ENCODE measurements at regions not wholly inside any gene's neighbourhood (a gene's known extent, or its start where the extent isn't known, plus 50 kb on each side); places are given as distances from the start of the nearest gene placed in this dataset.

DNA sequence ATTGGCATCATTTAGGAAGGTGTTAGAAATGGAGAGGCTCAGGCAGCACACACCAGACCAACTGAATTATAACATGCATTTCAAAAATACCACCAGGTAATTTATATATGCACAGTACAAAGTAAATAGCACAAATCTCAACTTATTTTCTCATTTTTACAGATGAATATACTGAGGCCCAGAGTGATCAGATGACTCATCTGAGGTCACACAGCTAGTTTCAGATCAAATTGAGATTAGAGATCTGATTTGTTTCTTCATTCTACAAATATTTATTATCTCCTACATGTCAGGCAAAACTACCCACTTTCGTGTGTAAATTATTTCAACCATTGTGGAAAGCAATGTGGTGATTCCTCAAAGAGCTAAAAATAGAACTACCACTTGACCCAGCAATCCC lies 507.1 kb downstream of the TLE4 start:
- no peak for DNase-seq

DNA sequence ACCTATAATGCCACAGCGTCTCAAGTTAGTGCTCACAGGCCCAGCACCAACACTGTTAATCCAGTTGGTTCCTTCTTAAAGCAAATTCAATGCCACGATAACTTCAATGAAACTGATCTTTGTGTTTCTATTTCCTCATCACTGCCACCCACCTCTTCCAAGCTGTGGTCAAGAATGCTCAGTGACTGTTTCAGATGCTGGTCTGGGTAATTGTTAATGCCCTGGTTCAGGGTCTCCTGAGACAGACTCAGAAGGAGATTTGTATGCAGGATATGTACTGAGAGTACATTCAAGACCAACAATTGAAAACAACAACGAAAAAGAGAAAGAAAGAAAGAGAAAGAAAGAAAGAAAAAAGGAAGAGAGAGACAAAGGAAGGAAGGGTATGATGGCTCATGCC lies 505.3 kb downstream of the TLE4 start:
- no peak for DNase-seq

GRCh38 chr9:80076162-80076561 lies 504.4 kb downstream of the TLE4 start:
- DNase-seq: no peak

- no peak for DNase-seq
Observed at GRCh38 chr9:80074439-80074838, 502.7 kb downstream of the TLE4 start.

DNA sequence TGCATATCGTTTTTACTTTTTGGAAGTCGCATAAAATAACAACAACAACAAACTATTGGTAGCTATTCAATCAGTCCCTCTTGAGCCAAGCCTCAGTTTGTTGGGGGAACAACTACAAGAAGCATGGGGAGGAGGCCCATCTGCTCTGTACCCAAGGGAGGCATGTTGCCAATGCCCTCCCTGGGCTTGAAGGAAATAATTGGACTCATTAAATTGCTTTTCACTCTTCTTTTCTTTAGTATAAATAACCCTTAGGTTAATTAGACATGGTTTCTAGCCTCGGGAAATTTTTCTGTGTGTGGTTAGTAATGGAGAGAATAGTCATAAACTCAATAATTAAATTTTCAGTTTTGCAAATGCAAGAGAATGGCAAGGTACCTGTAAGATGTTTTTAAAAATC lies 500.7 kb downstream of the TLE4 start:
- no peak for DNase-seq

DNA sequence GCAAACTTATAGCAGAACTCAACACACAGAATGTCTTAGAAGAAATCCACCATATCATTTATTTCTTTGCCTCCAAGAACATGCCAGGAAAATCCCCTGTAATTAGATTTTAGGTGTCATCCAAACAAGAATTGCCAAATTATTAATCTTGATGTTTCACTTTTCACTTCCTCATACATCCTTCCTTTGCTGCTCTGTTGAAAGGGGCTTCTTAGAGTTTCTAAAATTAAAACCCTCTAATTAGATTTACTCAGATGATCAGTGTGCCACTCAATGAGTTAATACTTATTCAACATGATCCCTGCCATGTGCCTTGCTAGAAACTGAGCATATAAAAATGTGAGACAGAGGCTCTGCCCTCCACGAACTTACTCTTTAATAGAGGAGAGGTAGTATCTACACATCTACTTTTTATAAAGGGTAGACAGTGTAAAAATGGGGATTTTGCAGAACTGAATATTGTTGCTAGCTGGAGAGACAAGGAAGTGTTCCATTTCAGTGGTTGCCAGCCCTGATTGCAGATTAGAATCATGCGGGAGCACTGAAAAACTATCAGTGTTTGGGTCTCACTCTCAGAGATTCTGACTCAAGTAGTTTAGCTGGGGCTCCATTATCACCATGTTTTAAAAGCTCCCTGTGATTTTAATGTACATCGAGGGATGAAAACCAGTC lies 498.4 kb downstream of the TLE4 start:
- DNase-seq: no peak

DNA sequence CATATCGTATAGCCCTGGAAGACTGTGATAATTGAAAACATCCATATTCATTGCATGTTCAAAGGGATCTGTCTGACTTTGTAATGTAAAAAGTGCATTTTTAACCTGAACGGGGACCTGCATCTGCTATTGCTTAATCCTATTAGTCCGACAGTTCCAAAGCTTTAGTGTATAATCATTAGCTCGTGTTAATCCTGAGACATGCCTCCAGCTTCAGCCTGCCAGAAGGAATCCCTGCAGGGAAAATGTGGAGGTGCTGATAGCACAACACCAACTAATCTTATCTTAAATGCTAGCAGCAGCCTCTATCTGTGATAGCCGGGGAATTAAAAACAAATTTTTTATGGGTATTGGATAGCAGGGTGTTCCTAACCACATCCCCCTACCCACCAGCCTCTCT lies 495.2 kb downstream of the TLE4 start:
- no peak for DNase-seq

DNA sequence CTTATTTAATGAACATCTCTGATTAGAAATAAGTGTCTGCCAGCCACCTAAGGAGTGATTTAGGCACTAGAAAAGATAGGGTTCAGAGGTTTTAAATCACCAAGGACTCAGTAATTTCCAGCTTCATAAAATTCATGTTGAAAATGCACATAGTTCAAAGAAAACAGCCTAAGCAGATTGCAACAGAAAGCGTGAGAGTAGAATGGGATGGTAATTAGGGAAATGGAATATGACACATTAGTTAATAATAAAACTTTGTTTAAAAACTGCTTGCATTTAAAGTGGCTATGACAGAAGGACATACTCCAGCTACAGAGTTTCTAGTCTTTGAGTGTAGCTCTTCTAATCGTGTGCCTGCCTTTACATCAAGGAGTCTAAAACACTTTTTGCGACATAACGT lies 490.8 kb downstream of the TLE4 start:
- DNase-seq: no peak

DNA sequence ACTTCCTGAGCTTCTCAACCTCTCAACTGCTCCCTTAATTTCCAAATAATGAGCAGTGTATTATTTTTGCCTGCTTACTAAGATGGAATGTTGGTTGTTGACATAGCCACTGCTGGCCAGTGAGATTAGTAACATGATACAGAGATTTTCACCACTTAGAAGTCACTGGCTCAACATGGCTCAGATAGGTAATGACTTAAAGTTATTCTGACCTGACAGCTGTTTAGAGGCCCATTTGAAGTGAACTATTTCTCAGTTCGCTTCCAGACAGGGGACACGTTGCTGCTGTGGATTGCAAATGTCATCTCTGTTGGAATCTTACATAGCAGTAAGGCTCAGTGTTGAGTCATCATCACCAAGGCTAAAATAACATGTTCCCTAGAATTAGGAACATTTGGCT lies 490.2 kb downstream of the TLE4 start:
- no peak for DNase-seq

DNA sequence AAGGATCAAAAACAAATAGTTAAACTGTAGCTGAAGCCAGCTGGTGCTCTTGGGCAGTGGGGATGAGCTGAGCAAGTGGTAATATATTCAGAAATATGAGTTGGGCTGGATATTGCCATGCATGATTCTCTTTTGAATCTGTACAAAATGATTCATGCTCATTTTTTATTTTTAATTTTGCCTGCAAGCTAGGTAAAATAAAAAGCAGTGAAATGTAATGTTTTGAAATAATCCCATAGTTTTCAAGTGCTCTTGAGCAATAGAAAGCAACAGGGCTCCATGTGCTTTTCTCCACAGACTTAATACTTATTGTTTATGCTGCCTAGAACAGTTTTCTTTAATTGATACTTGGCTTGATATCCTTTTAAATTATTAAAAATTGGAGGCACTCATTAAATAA lies 489.3 kb downstream of the TLE4 start:
- DNase-seq: no peak

DNA sequence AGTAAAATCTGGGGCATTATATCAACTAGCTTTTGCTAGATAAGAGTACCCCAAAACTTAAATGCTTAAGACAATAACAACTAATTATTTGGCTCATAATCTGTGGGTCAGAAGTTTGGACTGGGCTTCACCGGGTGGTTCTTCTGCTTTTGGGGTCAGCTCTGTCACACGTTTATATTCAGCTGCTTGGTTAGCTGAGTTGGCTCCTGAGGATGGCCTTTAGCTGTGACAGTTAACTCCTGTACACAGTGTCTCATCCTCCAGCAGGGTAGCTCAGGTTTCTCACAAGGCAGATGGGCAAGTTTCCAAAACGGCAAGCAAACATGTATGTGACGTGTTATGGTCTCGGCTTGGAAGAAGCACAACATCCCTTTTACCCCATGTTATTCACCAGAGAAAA lies 488.2 kb downstream of the TLE4 start:
- no peak for DNase-seq

- DNase-seq: no peak
Observed at GRCh38 chr9:80059191-80059590, 487.4 kb downstream of the TLE4 start.

- no peak for DNase-seq
Observed at GRCh38 chr9:80052830-80053229, 481.1 kb downstream of the TLE4 start.

- no peak for DNase-seq
Observed at GRCh38 chr9:80049096-80049782, 477.5 kb downstream of the TLE4 start.

DNA sequence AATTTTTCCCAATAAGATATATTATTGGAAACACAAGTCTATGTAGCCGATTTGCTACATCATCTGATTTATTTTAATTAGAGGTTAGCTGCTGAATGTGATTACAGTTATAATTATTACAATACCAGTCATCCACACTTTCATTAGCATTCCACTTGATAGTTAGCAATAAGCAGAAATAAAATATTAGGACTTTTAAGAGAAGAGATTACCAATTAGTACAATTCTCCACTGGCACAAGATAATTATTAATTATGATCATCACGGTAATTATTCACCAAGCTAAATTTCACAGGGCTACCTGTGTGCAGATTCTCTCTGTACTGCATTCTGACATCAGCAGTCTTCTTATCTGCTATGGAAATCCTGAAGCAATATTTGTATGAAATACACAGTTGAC lies 474.7 kb downstream of the TLE4 start:
- DNase-seq: no peak

GRCh38 chr9:80041821-80042220 lies 470.1 kb downstream of the TLE4 start:
- DNase-seq: no peak

DNA sequence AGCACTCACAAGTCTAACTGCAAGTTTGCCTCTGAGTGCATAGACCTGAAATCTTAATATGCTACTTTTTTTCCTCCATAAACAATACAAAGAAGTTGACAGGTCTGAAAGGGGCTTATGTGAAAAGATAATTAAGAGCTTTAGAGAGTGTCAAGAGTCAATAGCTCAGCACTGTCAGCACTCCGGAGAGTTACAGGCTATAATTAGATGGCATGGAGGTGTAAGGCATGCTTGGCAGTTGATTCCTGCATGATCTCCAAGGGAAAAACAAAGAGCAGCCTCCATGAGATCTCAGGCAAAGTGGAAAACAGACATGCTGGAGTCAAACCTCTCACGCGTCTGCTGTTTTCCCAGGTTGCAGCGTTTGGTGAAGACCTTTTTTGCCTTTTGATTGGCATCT lies 468.7 kb downstream of the TLE4 start:
- DNase-seq: no peak

DNA sequence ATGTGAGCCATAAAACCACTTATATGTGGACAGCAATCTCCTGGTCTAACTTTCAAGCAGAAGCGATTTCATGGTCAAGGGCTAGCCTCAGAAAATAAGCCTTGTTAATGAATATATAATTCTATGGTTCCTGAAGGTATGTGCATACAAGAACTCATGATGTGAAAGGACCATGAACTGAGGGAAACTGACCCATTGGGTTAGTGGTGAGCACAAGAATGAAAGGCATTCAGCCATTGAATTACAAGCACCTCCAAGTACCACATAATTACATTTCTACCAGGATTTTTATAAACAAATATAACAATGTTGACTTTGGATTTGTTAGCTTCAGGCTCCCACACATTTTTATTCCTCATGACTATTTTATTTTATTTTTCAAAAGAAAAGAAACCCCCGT lies 459.0 kb downstream of the TLE4 start:
- no peak for DNase-seq

GRCh38 chr9:80028501-80028900 lies 456.7 kb downstream of the TLE4 start:
- no peak for DNase-seq

DNA sequence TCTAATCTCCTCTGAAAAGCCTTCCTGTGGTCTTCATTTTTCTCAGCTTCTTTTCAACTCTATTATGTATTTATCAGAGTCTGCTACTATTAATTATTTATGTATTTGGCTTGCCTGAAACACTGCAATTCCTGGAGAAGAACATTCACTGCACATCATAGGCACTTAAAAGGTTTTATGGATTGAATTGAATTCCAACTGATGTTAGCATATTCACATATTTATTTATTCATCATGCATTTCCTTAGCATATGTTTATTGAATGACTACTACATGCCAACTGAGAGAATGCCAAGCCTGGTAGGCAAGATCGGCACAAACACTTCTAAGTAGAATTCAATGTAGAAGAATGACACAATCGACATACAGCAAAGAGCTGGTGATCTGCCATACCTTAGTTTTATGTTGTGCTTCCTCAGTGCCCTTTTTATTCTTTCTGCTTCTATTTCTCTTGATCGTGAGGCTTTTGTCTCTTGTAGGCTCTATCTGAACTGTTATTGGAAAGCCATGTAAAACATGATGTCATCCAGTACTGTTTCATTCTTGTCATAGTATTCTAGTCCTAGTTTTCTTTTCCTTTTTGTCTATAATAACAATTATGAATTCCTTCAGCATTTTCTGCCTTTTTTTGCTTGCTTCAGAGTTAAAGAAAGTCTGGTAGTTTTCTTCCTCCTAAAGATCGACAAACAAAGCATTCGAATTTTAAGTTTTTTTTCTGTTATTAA lies 454.2 kb downstream of the TLE4 start:
- no peak for DNase-seq

GRCh38 chr9:80025131-80025530 lies 453.4 kb downstream of the TLE4 start:
- DNase-seq: no peak

- no peak for DNase-seq
Observed at GRCh38 chr9:80020530-80020929, 448.8 kb downstream of the TLE4 start.

DNA sequence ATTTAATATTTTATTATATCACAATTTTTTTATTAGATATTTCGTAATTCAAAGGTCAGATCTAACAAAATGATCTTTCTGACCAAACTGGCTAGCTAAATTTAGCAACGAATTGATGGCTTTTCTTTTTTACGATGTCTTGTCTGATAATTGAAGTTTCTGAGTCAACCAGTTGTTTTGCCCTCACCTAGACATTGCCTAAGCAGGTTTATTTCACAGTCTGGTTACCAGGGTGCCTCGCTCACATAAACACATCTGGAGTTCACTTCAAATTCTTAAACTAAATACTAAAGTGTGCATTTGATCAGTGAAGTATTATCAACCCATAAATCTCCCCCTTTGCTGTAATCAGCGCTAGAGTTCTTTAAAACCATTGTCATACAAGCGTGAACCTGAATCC lies 448.3 kb downstream of the TLE4 start:
- no peak for DNase-seq

- DNase-seq: no peak
Observed at GRCh38 chr9:80013891-80014290, 442.1 kb downstream of the TLE4 start.

Data from DMS153 (cell line).